IPS-20b (cell line): ENCODE measurements at regions not wholly inside any gene's neighbourhood (a gene's known extent, or its start where the extent isn't known, plus 50 kb on each side); places are given as distances from the start of the nearest gene placed in this dataset.
"Not testable (repeated sequence)": the region's sequence is repeated elsewhere in the genome, so short reads cannot be mapped to it uniquely, and the experiment has no call there.

Source experiments
- H3K27ac ChIP-seq: one replicate; pipeline ENCODE4 v1.5.1; 2013; ENCODE audit warnings: low read length
- H3K27me3 ChIP-seq: 2 replicates; pipeline ENCODE4 v1.6.1; 2013; ENCODE audit warnings: mild to moderate bottlenecking, low read length, inconsistent platforms; ENCODE audit not compliant: insufficient read depth
- H3K36me3 ChIP-seq: 2 replicates; pipeline ENCODE4 v1.6.1; 2013; ENCODE audit warnings: low read depth, mild to moderate bottlenecking, inconsistent platforms, low read length, moderate library complexity; ENCODE audit not compliant: insufficient read depth
- H3K4me1 ChIP-seq: 2 replicates; pipeline ENCODE4 v1.6.1; 2013; ENCODE audit warnings: mild to moderate bottlenecking, control low read depth, inconsistent platforms, low read length, moderate library complexity; ENCODE audit not compliant: insufficient read depth
- H3K4me3 ChIP-seq: 2 replicates; pipeline ENCODE4 v1.5.1; 2013; ENCODE audit warnings: mild to moderate bottlenecking, low read length, inconsistent platforms
- H3K9ac ChIP-seq: 2 replicates; pipeline ENCODE4 v1.6.1; 2013; ENCODE audit warnings: low read depth, mild to moderate bottlenecking, inconsistent platforms, low read length, moderate library complexity
- H3K9me3 ChIP-seq: 2 replicates; pipeline ENCODE4 v1.6.1; 2013; ENCODE audit warnings: mild to moderate bottlenecking, low read depth, low read length, inconsistent platforms; ENCODE audit not compliant: insufficient read depth

DNA sequence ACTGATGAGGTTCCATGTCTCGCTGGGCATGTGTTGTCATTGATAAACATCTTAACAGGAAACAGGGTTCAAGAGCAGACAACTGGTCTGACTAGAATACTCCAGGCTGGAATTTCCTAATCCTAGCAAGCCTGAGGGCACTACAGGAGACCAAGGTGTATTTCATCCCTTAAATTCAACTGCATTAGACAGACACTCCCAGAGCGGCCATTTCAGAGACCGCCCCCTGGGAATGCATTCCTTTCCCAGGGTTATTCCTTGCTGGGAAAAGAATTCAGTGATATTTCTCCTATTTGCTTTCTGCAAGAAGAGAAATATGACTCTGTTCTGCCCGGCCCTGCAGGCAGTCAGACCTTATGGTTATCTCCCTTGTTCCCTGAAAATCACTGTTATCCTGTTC, 383.1 kb upstream of the MBL2 start:
- H3K9ac ChIP-seq, H3K4me3 ChIP-seq, H3K27ac ChIP-seq, H3K4me1 ChIP-seq, H3K36me3 ChIP-seq: not testable (repeated sequence)
- H3K9me3 ChIP-seq: peaks cover 11% of the 10 kb centered on the region
- peaks cover 24% of the 10 kb centered on the region; the same call in 1 of the 2 replicates for H3K27me3 ChIP-seq

DNA sequence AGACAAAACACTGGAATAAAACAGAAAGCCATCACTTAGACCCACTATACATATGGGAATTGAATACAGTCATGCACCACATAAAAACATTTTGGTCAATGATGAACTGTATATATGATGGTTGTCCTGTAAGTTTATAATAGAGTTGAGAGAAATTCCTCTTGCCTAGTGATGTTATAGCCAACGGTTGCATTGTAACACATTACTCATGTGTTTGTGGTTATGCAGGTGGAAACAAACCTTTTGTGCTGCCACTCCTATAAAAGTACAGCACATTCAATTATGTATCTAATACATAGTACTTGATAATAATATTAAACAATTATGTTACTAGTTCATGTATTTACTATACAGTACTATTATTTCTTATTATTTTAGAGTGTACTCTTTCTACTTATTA, 381.2 kb upstream of the MBL2 start:
- H3K9ac ChIP-seq: no peak overlapping the region
- peaks cover 11% of the 10 kb centered on the region for H3K9me3 ChIP-seq
- no peak overlapping the region for H3K27ac ChIP-seq
- no peaks in the 10 kb centered on the region for H3K4me1 ChIP-seq
- no peaks in the 10 kb centered on the region for H3K36me3 ChIP-seq
- peaks cover 43% of the 10 kb centered on the region for H3K27me3 ChIP-seq
- no peak overlapping the region for H3K4me3 ChIP-seq

DNA sequence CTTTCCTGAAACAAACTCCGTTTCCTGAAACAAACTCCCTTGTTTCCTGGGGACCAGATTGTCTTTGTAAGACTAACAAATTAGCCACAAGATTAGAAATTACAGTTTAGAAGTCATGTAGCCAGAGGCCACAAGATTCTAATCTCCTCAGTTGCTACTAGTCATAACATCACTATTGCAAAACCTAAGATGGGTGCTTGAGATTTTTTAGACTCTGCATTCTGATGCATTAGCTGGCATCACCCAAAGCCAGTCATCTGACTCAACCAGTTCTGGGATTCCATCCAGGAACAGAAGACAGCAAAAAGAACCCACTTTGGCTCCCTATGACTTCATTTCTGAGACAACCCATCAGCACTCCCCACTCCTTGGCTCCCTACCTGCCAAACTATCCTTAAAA, 367.9 kb upstream of the MBL2 start:
- Histone ChIP-seq H3K27ac (no peak overlapping the region), H3K4me3 (no peak overlapping the region), H3K4me1 (no peaks in the 10 kb centered on the region), H3K36me3 (no peaks in the 10 kb centered on the region), H3K27me3 (no peaks in the 10 kb centered on the region), H3K9me3 (no peaks in the 10 kb centered on the region), H3K9ac (no peak overlapping the region)

DNA sequence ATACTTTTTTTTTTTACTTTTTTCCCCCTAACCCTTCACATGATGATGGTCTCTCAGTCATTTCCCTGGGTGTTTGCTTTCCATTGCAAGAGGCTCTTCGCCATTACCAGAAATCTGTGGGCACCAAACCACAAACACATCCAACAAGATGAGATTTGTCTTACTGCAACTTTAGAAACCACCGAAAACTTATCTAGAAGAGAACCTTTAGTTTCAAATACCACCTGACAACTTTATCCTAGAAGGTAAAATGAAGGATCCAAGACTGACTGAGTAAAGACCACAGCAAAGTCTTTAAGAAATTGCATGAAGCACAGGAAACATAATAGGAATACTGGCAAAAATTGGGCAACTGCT, 363.3 kb upstream of the MBL2 start:
- H3K27me3 ChIP-seq: no peaks in the 10 kb centered on the region
- H3K9me3 ChIP-seq: no peaks in the 10 kb centered on the region
- no peaks in the 10 kb centered on the region for H3K36me3 ChIP-seq
- no peak overlapping the region for H3K27ac ChIP-seq
- no peaks in the 10 kb centered on the region for H3K4me1 ChIP-seq
- no peak overlapping the region for H3K4me3 ChIP-seq
- H3K9ac ChIP-seq: no peak overlapping the region

DNA sequence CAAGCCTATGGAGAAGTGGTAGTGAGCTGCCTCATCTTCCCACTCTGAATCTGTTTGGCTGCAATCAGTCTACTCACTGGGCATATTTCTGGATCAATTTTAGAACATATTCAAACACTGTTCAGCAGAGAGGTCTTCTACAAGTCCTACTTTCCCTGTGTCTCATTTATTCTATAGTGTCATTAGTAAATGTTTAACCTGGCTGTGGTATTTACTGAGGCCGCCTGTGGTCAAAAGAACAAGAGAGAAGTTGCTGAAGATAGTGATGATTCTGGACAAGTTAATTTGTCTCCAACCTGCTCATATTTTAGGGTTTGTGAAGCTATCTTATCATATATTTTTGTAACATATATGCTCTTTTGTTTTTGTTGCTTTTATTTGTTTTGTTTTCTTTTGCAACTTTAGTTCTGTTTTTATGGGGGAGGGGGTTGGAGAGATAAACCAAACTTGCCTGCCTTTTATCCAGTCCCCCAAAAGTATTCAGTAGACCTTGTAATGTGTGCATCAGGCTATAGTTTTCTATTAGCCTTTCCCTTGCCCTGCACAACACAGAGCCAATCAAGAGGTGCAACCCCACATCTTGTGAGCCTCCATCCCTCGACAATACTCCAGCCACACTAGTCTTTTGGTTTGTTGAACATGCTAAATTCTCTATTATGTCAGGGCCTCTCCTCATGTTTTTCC, 362.8 kb upstream of the MBL2 start:
- no peak overlapping the region for H3K4me3 ChIP-seq
- no peaks in the 10 kb centered on the region for H3K36me3 ChIP-seq
- H3K27me3 ChIP-seq: no peaks in the 10 kb centered on the region
- no peaks in the 10 kb centered on the region for H3K4me1 ChIP-seq
- H3K27ac ChIP-seq: no peak overlapping the region
- no peaks in the 10 kb centered on the region for H3K9me3 ChIP-seq
- no peak overlapping the region for H3K9ac ChIP-seq

DNA sequence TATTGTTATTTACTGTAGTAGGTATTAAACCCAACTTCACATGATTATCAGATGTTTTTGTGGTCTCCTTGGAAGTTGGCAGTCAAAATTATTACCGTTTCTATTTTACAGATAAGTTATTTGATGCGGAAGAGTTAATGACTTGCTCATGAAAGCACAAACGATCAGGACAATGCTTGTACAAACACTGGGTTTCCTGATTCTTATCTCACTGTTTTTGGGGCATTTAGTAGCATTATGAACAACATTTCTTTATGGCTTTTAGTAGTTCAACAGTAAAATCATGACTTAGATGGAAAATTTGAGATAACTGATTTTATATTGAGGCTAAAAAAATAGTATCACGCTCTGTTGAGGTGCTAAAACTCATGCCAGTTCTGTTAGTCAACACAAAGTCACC, 361.5 kb upstream of the MBL2 start:
- no peak overlapping the region for H3K4me3 ChIP-seq
- no peaks in the 10 kb centered on the region for H3K27me3 ChIP-seq
- H3K9me3 ChIP-seq: no peaks in the 10 kb centered on the region
- H3K36me3 ChIP-seq: no peaks in the 10 kb centered on the region
- H3K27ac ChIP-seq: no peak overlapping the region
- H3K9ac ChIP-seq: no peak overlapping the region
- no peaks in the 10 kb centered on the region for H3K4me1 ChIP-seq

DNA sequence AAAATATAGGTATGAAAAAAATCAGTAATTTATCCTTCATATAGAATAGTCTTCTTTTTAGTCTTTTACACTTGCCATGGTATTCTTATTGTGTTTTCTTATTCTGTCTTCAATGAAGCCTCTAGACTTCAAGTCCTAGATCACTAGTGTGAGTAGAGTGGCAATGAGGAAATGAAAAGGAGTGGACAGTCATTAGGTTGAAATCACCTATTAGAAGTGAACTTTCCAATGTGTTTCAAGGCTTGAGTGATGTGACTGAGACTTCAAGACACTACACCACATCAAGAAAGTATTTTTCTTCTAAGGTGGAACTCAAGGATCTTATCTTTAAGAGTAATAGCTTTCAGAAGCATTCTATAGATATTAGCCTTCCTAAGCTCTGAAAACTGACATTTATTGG, 357.8 kb upstream of the MBL2 start:
- H3K27me3 ChIP-seq: no peaks in the 10 kb centered on the region
- H3K27ac ChIP-seq: no peak overlapping the region
- H3K9me3 ChIP-seq: no peaks in the 10 kb centered on the region
- H3K4me3 ChIP-seq: no peak overlapping the region
- no peaks in the 10 kb centered on the region for H3K36me3 ChIP-seq
- no peaks in the 10 kb centered on the region for H3K4me1 ChIP-seq
- no peak overlapping the region for H3K9ac ChIP-seq

DNA sequence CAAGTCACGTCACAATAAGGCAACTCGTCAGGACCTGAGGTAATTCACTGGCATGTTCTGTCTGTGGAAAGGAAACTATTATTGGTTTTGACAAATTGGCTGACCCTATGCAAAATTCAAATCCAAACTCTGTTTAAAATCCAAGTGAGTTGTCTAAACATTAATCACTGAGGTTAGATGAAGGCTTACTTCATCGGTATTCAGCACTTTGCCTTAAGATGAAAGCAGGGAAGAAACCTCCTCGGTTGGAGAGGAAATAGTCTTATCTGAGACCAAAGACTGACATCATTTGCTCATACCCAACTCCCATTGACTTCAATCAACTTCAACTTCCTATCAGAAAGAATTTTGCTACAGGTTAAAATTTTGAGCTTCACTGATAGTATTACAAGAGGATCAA, 355.1 kb upstream of the MBL2 start:
- no peaks in the 10 kb centered on the region for H3K9me3 ChIP-seq
- no peaks in the 10 kb centered on the region for H3K27me3 ChIP-seq
- H3K36me3 ChIP-seq: no peaks in the 10 kb centered on the region
- no peak overlapping the region for H3K27ac ChIP-seq
- H3K4me3 ChIP-seq: no peak overlapping the region
- H3K9ac ChIP-seq: no peak overlapping the region
- no peaks in the 10 kb centered on the region for H3K4me1 ChIP-seq

DNA sequence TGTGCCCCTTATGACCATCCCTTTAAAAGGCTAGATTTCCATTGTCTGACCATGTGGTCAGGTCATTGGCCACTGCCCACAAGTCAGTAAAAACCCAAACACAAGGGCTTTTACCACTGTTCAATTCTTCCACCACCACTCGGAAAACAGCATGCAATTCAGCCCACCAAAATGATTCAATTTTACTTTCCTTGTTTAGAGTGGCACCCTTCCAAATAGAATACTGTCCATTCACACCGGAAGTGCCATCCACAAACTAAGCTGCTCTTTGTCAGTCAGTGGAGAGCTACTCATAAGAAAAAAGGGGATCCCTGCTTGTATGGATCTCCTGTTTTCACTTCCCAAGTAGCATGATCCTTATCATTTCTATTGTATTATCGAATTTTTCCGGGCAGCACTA, 350.7 kb upstream of the MBL2 start:
- H3K4me1 ChIP-seq: no peaks in the 10 kb centered on the region
- H3K27ac ChIP-seq: no peak overlapping the region
- no peaks in the 10 kb centered on the region for H3K9me3 ChIP-seq
- H3K27me3 ChIP-seq: no peaks in the 10 kb centered on the region
- H3K4me3 ChIP-seq: no peak overlapping the region
- no peaks in the 10 kb centered on the region for H3K36me3 ChIP-seq
- H3K9ac ChIP-seq: no peak overlapping the region

DNA sequence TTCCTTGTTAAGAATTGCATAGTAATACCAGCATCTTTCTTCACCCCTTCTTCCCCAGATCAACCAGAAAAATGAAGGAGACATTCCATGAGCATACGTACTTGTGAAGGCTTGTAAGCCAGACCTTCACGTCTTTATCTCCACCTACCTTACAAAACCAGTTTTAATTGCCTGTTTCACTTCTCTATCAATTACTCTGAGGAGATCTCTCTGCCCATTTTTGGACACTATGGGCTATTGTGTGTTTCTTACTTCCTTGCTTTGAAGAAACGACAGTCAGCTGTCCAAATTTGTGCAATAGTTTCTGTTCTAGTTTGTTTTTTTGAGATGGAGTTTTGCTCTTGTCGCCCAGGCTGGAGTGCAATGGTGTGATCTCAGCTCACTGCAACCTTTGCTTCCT, 349.7 kb upstream of the MBL2 start:
- Histone ChIP-seq H3K27ac (no peak overlapping the region), H3K4me3 (no peak overlapping the region), H3K9me3 (no peaks in the 10 kb centered on the region), H3K36me3 (no peaks in the 10 kb centered on the region), H3K27me3 (no peaks in the 10 kb centered on the region), H3K9ac (no peak overlapping the region), H3K4me1 (no peaks in the 10 kb centered on the region)

DNA sequence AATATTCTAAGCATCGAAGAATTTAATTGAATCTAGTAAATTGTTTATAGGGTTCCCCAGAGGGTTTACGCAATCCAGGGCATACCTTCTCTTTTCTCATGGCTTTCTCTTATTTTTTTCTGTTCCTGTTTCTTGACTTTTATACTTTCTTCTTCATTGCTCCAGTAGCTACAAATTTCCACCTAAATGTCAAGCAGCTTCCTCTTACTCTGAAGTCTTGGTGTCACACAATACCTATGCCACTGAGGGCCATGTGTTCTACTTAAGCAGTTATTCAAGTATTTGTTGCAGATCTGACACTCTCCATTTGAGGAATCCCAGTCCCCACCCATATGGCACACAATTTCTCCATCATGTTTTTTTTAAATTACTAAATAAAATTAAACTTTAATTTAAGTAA, 343.1 kb upstream of the MBL2 start:
- no peaks in the 10 kb centered on the region for H3K36me3 ChIP-seq
- H3K27ac ChIP-seq: no peak overlapping the region
- H3K27me3 ChIP-seq: no peaks in the 10 kb centered on the region
- H3K4me1 ChIP-seq: no peaks in the 10 kb centered on the region
- H3K4me3 ChIP-seq: no peak overlapping the region
- H3K9me3 ChIP-seq: peaks cover 8% of the 10 kb centered on the region; the same call in 1 of the 2 replicates
- H3K9ac ChIP-seq: no peak overlapping the region

DNA sequence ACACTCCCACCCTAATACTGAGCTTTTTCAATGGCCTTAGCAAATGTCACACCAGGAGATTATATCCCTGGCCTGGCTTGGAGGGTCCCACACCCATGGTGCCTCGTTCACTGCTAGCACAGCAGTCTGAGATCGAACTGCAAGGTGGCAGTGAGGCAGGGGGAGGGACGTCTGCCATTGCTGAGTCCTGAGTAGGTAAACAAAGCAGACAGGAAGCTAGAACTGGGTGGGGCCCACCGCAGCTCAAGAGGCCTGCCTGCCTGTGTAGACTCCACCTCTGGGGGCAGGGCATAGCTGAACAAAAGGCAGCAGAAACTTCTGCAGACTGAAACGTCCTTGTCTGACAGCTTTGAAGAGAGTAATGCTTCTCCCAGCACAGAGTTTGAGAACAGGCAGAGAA, 338.9 kb upstream of the MBL2 start:
- Histone ChIP-seq H3K27ac (no peak overlapping the region), H3K36me3 (no peaks in the 10 kb centered on the region), H3K27me3 (no peaks in the 10 kb centered on the region), H3K9ac (no peak overlapping the region), H3K4me3 (no peak overlapping the region), H3K4me1 (peaks cover 6% of the 10 kb centered on the region), H3K9me3 (peaks cover 8% of the 10 kb centered on the region; the same call in 1 of the 2 replicates)
